Endothelial cell of umbilical vein (primary cell): ENCODE measurements at regions not wholly inside any gene's neighbourhood (a gene's known extent, or its start where the extent isn't known, plus 50 kb on each side); places are given as distances from the start of the nearest gene placed in this dataset.

Source experiments
- CTCF ChIP-seq, 2 donors: IDR thresholded peaks; 1 replicate in 1 of 2; 2 replicates in 1 of 2; pipeline ENCODE4 v1.5.1; 2011; ENCODE audit warnings: low read length in 2 of 2, mild to moderate bottlenecking in 2 of 2, moderate library complexity in 2 of 2, control low read depth in 1 of 2, inconsistent platforms in 1 of 2, low read depth in 1 of 2; ENCODE audit not compliant: insufficient read depth in 1 of 2; ENCODE audit errors: extremely low read depth in 1 of 2
- EZH2 ChIP-seq: IDR thresholded peaks from 2 replicates; pipeline ENCODE4 v1.6.1; 2012; ENCODE audit warnings: borderline replicate concordance, low read depth, mild to moderate bottlenecking, moderate library complexity, low read length, inconsistent platforms; ENCODE audit not compliant: severe bottlenecking
- JUN ChIP-seq: IDR thresholded peaks from 2 replicates; pipeline ENCODE4 v1.6.1; 2011; ENCODE audit warnings: borderline replicate concordance, low read depth; ENCODE audit not compliant: insufficient read length, insufficient read depth
- MAX ChIP-seq: IDR thresholded peaks from 2 replicates; pipeline ENCODE4 v1.6.1; 2011; ENCODE audit not compliant: insufficient read depth, insufficient read length
- MYC ChIP-seq: IDR thresholded peaks from one replicate; pipeline ENCODE4 v1.6.1; 2011; ENCODE audit warnings: mild to moderate bottlenecking, low read depth, low read length
- POLR2A ChIP-seq: IDR thresholded peaks from 2 replicates; pipeline ENCODE4 v1.6.1; 2012; ENCODE audit warnings: low read depth, mild to moderate bottlenecking, control low read depth, low read length
- POLR2AphosphoS5 ChIP-seq: IDR thresholded peaks from 2 replicates; pipeline ENCODE4 v1.6.1; 2012; ENCODE audit warnings: low read depth, mild to moderate bottlenecking, control low read depth, low read length, moderate library complexity; ENCODE audit not compliant: insufficient read depth

DNA sequence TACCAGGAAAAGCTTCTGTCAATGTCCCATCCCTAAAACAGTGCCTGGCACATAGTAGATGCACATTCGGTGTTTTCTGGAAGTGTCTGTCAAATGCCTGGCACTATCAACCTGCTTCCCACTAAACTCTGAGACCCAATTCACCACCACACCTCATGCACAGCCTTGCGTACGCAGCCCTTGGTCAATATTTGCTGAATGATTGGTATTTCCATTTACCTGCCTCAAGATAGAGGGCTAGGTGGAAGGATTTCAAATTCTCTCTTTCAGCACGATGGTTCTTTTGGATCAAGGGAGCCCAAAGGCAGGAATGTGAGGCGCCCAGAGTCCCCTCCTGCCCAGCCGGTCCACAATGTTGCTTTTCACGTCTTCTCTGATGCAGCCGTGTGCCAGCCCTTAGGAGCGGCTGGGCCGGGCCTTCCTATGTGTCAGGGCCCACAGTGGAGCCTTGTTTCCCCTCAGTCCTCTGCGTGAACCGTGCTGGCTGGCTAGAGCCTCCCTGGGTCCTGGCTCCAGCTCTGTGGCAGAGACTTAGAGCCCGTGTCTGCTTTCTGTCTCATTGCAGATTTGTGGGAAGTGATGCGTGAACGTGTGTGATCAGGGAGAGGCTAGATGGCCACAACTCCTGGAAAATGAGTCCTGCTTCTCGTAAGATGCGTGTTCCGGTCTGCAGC lies 99.9 kb upstream of the RFLNA start:
- TF ChIP-seq CTCF (IDR thresholded peaks at IDR 0.05; ENCODE audit: extremely low read depth in 1 of 2, insufficient read depth in 1 of 2, low read depth in 1 of 2, low read length in 2 of 2) (no peak), POLR2AphosphoS5 (no peak), EZH2 (no peak), POLR2A (no peak), MAX (no peak), MYC (no peak), JUN (no peak)
